ENCODE measurements at regions not wholly inside any gene's neighbourhood (a gene's known extent, or its start where the extent isn't known, plus 50 kb on each side); places are given as distances from the start of the nearest gene placed in this dataset.

DNA sequence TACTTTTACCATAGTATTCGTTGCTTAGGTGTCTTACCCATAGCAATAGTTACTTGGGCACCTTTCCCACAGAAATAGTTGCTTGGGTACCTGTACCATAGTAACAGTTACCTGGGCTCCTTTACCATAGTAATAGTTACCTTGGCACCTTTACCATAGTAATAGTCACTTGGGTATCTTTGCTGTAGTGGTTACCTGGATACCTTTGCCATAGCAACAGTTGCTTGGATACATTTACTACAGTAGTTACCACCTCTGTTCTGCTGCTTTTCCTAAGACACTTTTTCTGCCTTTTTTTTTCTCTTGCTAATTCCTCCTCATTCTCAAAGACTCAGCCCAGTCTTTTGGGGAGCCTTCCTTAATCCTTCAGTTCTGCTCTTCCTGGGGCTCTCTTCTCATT is 272.8 kb upstream of the PUDP start:
- TF ChIP-seq EZH2 (IDR thresholded peaks at IDR 0.05; ENCODE audit: low read length) = no peak
- TF ChIP-seq, protein P1, sequence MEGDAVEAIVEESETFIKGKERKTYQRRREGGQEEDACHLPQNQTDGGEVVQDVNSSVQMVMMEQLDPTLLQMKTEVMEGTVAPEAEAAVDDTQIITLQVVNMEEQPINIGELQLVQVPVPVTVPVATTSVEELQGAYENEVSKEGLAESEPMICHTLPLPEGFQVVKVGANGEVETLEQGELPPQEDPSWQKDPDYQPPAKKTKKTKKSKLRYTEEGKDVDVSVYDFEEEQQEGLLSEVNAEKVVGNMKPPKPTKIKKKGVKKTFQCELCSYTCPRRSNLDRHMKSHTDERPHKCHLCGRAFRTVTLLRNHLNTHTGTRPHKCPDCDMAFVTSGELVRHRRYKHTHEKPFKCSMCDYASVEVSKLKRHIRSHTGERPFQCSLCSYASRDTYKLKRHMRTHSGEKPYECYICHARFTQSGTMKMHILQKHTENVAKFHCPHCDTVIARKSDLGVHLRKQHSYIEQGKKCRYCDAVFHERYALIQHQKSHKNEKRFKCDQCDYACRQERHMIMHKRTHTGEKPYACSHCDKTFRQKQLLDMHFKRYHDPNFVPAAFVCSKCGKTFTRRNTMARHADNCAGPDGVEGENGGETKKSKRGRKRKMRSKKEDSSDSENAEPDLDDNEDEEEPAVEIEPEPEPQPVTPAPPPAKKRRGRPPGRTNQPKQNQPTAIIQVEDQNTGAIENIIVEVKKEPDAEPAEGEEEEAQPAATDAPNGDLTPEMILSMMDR (optimal IDR thresholded peaks at IDR 0.05 in 1 of 3, IDR thresholded peaks at IDR 0.05 in 1 of 3, conservative IDR thresholded peaks at IDR 0.05 in 1 of 3; ENCODE audit: extremely low read depth in 1 of 3, insufficient read depth in 2 of 3, low read length in 3 of 3) = no peak
- no peak for FAIRE-seq

DNA sequence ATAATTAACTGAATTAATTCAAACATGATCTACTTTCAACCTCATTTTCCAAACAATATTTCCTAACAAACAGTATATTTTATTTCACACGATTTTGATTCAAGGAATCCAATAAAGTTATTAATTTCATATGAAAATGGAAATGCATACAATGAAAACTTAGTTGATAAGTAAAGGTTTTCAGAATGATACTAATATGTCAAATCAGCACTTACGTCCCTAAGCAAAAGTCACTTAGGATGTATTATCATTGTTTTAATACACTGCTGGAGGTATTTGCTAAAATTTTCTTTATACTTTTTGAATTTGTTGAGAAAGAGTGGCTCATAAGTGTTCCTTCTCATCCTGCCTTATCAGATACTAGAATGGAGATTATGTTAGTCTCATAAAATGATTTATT is 266.8 kb upstream of the PUDP start:
- Histone ChIP-seq H3K9me1 (ENCODE audit: control insufficient read depth, extremely low read depth, insufficient read depth, low read length) (no peaks in the 10 kb centered on the region), H3K79me2 (ENCODE audit: control insufficient read depth, insufficient read depth, low read length) (no peaks in the 10 kb centered on the region), H2AFZ (ENCODE audit: control insufficient read depth, low read length) (no peak overlapping the region), H3K4me1 (ENCODE audit: control insufficient read depth, extremely low read depth, insufficient read depth, low read length) (no peaks in the 10 kb centered on the region), H3K27me3 (ENCODE audit: control insufficient read depth, extremely low read depth, insufficient read depth, low read length) (no peaks in the 10 kb centered on the region), H3K9me3 (ENCODE audit: control insufficient read depth, low read depth, low read length) (no peaks in the 10 kb centered on the region), H3K36me3 (ENCODE audit: control insufficient read depth in 2 of 2, extremely low read depth in 1 of 2, insufficient read depth in 2 of 2, low read length in 2 of 2) (no peaks in the 10 kb centered on the region), H3K4me2 (ENCODE audit: control insufficient read depth, extremely low read depth, insufficient read depth, low read depth, low read length) (no peak overlapping the region), H3K9ac (ENCODE audit: control insufficient read depth, extremely low read depth, insufficient read depth, low read length) (no peak overlapping the region), H4K20me1 (ENCODE audit: control insufficient read depth, extremely low read depth, insufficient read depth, low read length) (no peaks in the 10 kb centered on the region), H3K27ac (ENCODE audit: control insufficient read depth, insufficient read depth, low read length) (no peak overlapping the region), H3K4me3 (ENCODE audit: control insufficient read depth in 2 of 3, extremely low read depth in 1 of 3, insufficient read depth in 2 of 3, low read depth in 1 of 3, low read length in 3 of 3) (no peak overlapping the region)
- dilution Hi-C loops (cut with MboI; ENCODE audit: extremely low pct_ligation_motif_present, low sequenced_read_pairs) = no loop called here
- TF ChIP-seq, protein P1 (optimal IDR thresholded peaks at IDR 0.05 in 1 of 3, IDR thresholded peaks at IDR 0.05 in 1 of 3, conservative IDR thresholded peaks at IDR 0.05 in 1 of 3; ENCODE audit: extremely low read depth in 1 of 3, insufficient read depth in 2 of 3, low read length in 3 of 3) = no peak
- no peak for TF ChIP-seq EZH2 (IDR thresholded peaks at IDR 0.05; ENCODE audit: low read length)
- FAIRE-seq = no peak
- DNase-seq (ENCODE audit: low read depth, low spot score) = no peak

More for the DNA sequence above, 272.8 kb upstream of the PUDP start:
- Histone ChIP-seq H3K4me1 (ENCODE audit: control insufficient read depth, extremely low read depth, insufficient read depth, low read length) (no peaks in the 10 kb centered on the region), H2AFZ (ENCODE audit: control insufficient read depth, low read length) (no peak overlapping the region), H3K27ac (ENCODE audit: control insufficient read depth, insufficient read depth, low read length) (no peak overlapping the region), H3K4me2 (ENCODE audit: control insufficient read depth, extremely low read depth, insufficient read depth, low read depth, low read length) (no peak overlapping the region), H3K9ac (ENCODE audit: control insufficient read depth, extremely low read depth, insufficient read depth, low read length) (no peak overlapping the region), H3K9me1 (ENCODE audit: control insufficient read depth, extremely low read depth, insufficient read depth, low read length) (no peaks in the 10 kb centered on the region), H3K79me2 (ENCODE audit: control insufficient read depth, insufficient read depth, low read length) (no peaks in the 10 kb centered on the region), H3K27me3 (ENCODE audit: control insufficient read depth, extremely low read depth, insufficient read depth, low read length) (no peaks in the 10 kb centered on the region), H4K20me1 (ENCODE audit: control insufficient read depth, extremely low read depth, insufficient read depth, low read length) (no peaks in the 10 kb centered on the region), H3K9me3 (ENCODE audit: control insufficient read depth, low read depth, low read length) (no peaks in the 10 kb centered on the region), H3K36me3 (ENCODE audit: control insufficient read depth in 2 of 2, extremely low read depth in 1 of 2, insufficient read depth in 2 of 2, low read length in 2 of 2) (no peaks in the 10 kb centered on the region), H3K4me3 (ENCODE audit: control insufficient read depth in 2 of 3, extremely low read depth in 1 of 3, insufficient read depth in 2 of 3, low read depth in 1 of 3, low read length in 3 of 3) (no peak overlapping the region)
- no peak for DNase-seq (ENCODE audit: low read depth, low spot score)
- dilution Hi-C loops (cut with MboI; ENCODE audit: extremely low pct_ligation_motif_present, low sequenced_read_pairs) = no loop called here

Measured in keratinocyte (primary cell).